Activated CD8-positive, alpha-beta T cell treated with anti-CD3 and anti-CD28 coated beads for 36 hours (primary cell): ENCODE measurements at regions not wholly inside any gene's neighbourhood (a gene's known extent, or its start where the extent isn't known, plus 50 kb on each side); places are given as distances from the start of the nearest gene placed in this dataset.

Source experiments
- ATAC-seq: fragments of 200-7000 bp; cut with Tn5 transposase; one replicate; pipeline ENCODE4 v1.10.0; 2021; ENCODE audit warnings: mild to moderate bottlenecking, moderate library complexity
- CTCF ChIA-PET: fragments of 350-600 bp; sonication (Branson Sonifier 250); formaldehyde crosslinking; loops from one replicate; lab custom pipeline; 2021; ENCODE audit warnings: antibody characterized with exemption; lab: Charles Lee
- POLR2A ChIA-PET: fragments of 350-600 bp; sonication (Branson Sonifier 250); formaldehyde crosslinking; loops from one replicate; lab custom pipeline; 2021; ENCODE audit warnings: antibody characterized with exemption; lab: Charles Lee
- DNase-seq: peaks from one replicate; pipeline ENCODE4 v3.0.0-alpha.2; 2020
- H3K27ac Mint-ChIP-seq: one replicate; pipeline ENCODE4 v1.8.0; 2021; ENCODE audit warnings: mild to moderate bottlenecking, mixed read lengths
- H3K27me3 Mint-ChIP-seq: one replicate; pipeline ENCODE4 v1.8.0; 2021; ENCODE audit warnings: mixed read lengths
- H3K36me3 Mint-ChIP-seq: one replicate; pipeline ENCODE4 v1.8.0; 2021; ENCODE audit warnings: low read depth, mixed read lengths
- H3K4me1 Mint-ChIP-seq: one replicate; pipeline ENCODE4 v1.8.0; 2021; ENCODE audit warnings: low read depth, mixed read lengths
- H3K4me3 Mint-ChIP-seq: one replicate; pipeline ENCODE4 v1.8.0; 2021; ENCODE audit warnings: mild to moderate bottlenecking, moderate library complexity, mixed read lengths
- H3K9me3 Mint-ChIP-seq: one replicate; pipeline ENCODE4 v1.8.0; 2021; ENCODE audit warnings: mixed read lengths
- intact Hi-C: fragments of 100-400 bp; cut with micrococcal nuclease; formaldehyde crosslinking; loops from one replicate; pipeline ENCODE4 v1.10.0; 2022
- TF ChIP-seq, protein P1 (sequence below): fragments of 200-600 bp; IDR thresholded peaks from one replicate; pipeline ENCODE4 v1.8.0; 2022; ENCODE audit warnings: antibody characterized with exemption, mild to moderate bottlenecking

DNA sequence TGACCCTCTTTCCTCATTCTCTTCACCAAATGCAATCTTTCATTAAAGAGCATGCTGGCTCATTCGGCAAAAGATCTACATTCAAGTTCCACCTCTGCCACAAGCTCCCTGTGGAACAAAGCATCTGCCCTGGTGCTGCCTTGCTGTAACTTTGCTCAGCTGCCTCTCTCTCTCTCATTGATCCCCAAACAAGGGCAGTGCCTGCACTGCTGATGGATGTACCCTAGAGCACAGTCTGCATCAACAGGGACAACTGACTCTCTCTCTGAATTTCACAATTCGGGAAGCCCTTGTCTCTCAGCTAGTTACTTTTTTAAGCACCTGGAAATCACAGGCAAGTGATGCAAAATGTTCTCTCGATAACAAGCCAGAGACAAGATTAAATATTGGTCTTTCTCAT is 174.0 kb upstream of the DIO2 start:
- TF ChIP-seq, protein P1, sequence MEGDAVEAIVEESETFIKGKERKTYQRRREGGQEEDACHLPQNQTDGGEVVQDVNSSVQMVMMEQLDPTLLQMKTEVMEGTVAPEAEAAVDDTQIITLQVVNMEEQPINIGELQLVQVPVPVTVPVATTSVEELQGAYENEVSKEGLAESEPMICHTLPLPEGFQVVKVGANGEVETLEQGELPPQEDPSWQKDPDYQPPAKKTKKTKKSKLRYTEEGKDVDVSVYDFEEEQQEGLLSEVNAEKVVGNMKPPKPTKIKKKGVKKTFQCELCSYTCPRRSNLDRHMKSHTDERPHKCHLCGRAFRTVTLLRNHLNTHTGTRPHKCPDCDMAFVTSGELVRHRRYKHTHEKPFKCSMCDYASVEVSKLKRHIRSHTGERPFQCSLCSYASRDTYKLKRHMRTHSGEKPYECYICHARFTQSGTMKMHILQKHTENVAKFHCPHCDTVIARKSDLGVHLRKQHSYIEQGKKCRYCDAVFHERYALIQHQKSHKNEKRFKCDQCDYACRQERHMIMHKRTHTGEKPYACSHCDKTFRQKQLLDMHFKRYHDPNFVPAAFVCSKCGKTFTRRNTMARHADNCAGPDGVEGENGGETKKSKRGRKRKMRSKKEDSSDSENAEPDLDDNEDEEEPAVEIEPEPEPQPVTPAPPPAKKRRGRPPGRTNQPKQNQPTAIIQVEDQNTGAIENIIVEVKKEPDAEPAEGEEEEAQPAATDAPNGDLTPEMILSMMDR: no peak
- H3K27ac Mint-ChIP-seq: no peak overlapping the region
- H3K27me3 Mint-ChIP-seq: no peaks in the 10 kb centered on the region
- POLR2A ChIA-PET: no interaction called here
- H3K36me3 Mint-ChIP-seq: no peaks in the 10 kb centered on the region
- intact Hi-C loops: no loop called here
- H3K4me1 Mint-ChIP-seq: no peaks in the 10 kb centered on the region
- ATAC-seq (no peak), DNase-seq (no peak)
- CTCF ChIA-PET: no interaction called here
- H3K4me3 Mint-ChIP-seq: no peak overlapping the region
- H3K9me3 Mint-ChIP-seq: no peaks in the 10 kb centered on the region

DNA sequence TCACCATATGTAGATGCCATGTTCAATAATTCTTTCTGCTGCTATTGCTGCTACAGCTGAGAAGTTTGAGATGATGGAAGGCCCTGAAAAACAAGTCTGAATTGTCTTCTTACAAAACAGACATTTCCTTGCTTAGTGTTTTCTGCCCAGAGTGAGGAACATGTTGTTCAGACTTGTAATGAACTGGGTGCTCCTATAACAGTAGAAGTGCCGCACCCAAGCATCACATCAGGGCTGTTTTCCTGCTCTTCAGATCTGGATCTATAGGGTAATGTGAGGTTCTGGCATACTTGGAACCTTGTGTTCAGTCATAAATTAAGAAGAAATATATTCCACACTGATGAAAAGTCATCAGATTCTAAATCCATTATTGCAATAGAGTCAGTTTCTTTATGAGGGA is 171.9 kb upstream of the DIO2 start:
- intact Hi-C loops: no loop called here
- ATAC-seq (no peak), DNase-seq (no peak)
- POLR2A ChIA-PET: no interaction called here
- CTCF ChIA-PET: no interaction called here
- Mint-ChIP-seq H3K9me3 (no peaks in the 10 kb centered on the region), H3K4me3 (no peak overlapping the region), H3K4me1 (no peaks in the 10 kb centered on the region), H3K36me3 (no peaks in the 10 kb centered on the region), H3K27me3 (peaks cover 2% of the 10 kb centered on the region), H3K27ac (no peak overlapping the region)
- TF ChIP-seq, protein P1: no peak

DNA sequence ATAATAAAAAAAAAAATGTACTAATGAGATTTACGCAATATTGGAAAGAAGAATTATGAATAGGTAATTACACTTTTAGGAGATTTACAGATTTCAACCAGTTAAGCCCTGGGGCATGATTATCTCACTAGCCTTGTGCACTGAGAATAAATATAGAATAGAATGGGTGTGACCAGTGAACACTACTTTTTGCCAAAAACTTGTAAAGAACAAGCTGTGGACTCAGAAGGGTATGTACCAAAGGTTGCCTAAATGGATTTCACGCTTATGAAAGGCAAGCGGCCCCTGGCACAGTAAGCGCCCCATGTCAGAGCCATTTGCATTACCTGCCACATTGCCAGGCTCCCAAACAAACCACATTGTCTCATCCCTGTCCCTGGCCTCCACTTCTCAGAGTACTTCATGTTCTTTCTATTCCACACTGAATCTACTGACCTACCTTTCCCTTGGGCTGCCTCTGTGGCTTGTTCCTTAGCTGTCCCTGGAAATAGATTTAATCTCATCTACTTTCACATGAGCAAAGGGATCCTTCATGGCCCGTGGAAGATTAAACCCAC is 170.6 kb upstream of the DIO2 start:
- TF ChIP-seq, protein P1: no peak
- intact Hi-C loops: no loop called here
- Mint-ChIP-seq H3K4me3 (no peak overlapping the region), H3K36me3 (no peaks in the 10 kb centered on the region), H3K27ac (no peak overlapping the region), H3K4me1 (no peaks in the 10 kb centered on the region), H3K9me3 (no peaks in the 10 kb centered on the region), H3K27me3 (peaks cover 2% of the 10 kb centered on the region)
- ChIA-PET CTCF (interaction anchor here (0.7 kb wide), 1 partner anchor 31 kb away, joined by 3 read pairs; no protein-coding TSS in a partner anchor), POLR2A (no interaction called here)
- ATAC-seq (no peak), DNase-seq (no peak)

DNA sequence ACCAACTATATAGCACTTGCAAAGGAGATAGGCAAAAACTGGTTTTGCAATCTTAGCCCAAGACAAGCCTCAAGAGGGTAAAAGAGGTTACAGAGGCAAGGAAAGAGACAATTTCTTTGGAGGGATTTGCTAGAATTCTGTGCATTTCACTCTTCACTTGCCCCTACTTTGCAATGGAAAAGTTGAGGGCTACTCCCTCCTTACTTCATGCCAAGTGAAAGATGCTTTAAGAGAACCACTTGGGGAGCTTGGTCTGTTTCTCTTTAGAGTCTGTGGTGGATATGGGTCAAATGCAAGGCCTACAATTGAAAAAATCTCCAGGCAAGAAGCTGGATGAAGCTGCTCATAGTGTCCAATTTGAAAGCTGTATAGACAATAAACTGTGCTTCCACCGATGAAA is 167.7 kb upstream of the DIO2 start:
- H3K36me3 Mint-ChIP-seq: no peaks in the 10 kb centered on the region
- H3K27me3 Mint-ChIP-seq: peaks cover 2% of the 10 kb centered on the region
- TF ChIP-seq, protein P1: no peak
- H3K27ac Mint-ChIP-seq: no peak overlapping the region
- intact Hi-C loops: no loop called here
- ATAC-seq: no peak
- H3K4me3 Mint-ChIP-seq: no peak overlapping the region
- no peak for DNase-seq
- no peaks in the 10 kb centered on the region for H3K4me1 Mint-ChIP-seq
- H3K9me3 Mint-ChIP-seq: no peaks in the 10 kb centered on the region
- ChIA-PET CTCF (no interaction called here), POLR2A (no interaction called here)

DNA sequence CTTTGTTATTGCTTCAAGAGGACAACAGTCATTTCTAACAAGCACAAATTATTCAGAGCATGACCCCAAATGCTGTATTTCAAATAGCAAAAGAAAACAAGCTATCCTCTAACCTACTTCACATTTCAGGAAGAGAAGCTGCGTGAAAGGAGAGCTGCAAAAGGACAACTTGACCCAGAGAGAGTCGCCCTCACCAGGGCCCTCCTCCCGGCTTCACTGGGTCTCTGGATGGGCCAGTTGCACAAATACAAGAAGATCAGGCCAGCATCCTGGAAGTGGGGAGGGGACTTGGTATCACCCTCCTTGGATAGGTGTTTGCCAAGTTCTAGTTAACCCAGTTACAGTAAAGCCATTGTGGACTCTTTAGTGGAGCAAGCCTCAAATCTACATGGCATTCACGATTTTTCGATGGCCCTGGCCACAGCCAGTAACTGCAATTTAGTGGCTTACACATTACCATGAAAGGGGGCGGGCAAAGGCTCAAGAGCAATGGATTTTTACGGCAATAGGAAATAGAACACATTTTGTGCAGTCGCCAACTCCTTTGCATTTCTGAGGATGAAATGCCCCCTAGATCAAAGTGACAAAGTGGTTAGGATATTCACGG is 166.9 kb upstream of the DIO2 start:
- ATAC-seq: no peak
- H3K9me3 Mint-ChIP-seq: no peaks in the 10 kb centered on the region
- intact Hi-C loops: no loop called here
- CTCF ChIA-PET: interaction anchor here (0.7 kb wide), 1 partner anchor 655 kb away, joined by 3 read pairs; no protein-coding TSS in a partner anchor
- TF ChIP-seq, protein P1: no peak
- no peaks in the 10 kb centered on the region for H3K4me1 Mint-ChIP-seq
- no peak for DNase-seq
- no peak overlapping the region for H3K4me3 Mint-ChIP-seq
- peaks cover 2% of the 10 kb centered on the region for H3K27me3 Mint-ChIP-seq
- H3K36me3 Mint-ChIP-seq: no peaks in the 10 kb centered on the region
- POLR2A ChIA-PET: no interaction called here
- no peak overlapping the region for H3K27ac Mint-ChIP-seq
